CD4-positive, alpha-beta T cell (primary cell): ENCODE measurements at regions not wholly inside any gene's neighbourhood (a gene's known extent, or its start where the extent isn't known, plus 50 kb on each side); places are given as distances from the start of the nearest gene placed in this dataset.

Source experiments
- ATAC-seq: fragments of 200-7000 bp; cut with Tn5 transposase; one replicate; pipeline ENCODE4 v1.10.0; 2022; ENCODE audit warnings: mild to moderate bottlenecking; ENCODE audit not compliant: poor library complexity
- CTCF ChIA-PET: fragments of 350-600 bp; sonication (Branson Sonifier 250); formaldehyde crosslinking; loops from one replicate; lab custom pipeline; 2021; ENCODE audit warnings: antibody characterized with exemption, inconsistent platforms; lab: Charles Lee
- POLR2A ChIA-PET: fragments of 350-600 bp; sonication (Branson Sonifier 250); formaldehyde crosslinking; loops from one replicate; lab custom pipeline; 2021; ENCODE audit warnings: antibody characterized with exemption, inconsistent platforms; lab: Charles Lee
- DNase-seq, 14 experiments: peaks; one replicate each; pipeline ENCODE4 v3.0.0-alpha.2; 2013 to 2020; ENCODE audit warnings: mixed read lengths in 2 of 14
- H3K27ac ChIP-seq, 2 donors: one replicate each; pipeline versions ENCODE4 v1.5.1 to v1.7.0; 2013; ENCODE audit warnings: low read length in 2 of 2, low read depth in 1 of 2, mild to moderate bottlenecking in 1 of 2
- H3K27me3 ChIP-seq, 2 experiments: 1 replicate in 1 of 2; 2 replicates in 1 of 2; pipeline versions ENCODE4 v1.6.1 to v1.7.0; 2013; ENCODE audit warnings: low read length in 2 of 2, control low read depth in 1 of 2, mild to moderate bottlenecking in 1 of 2, moderate library complexity in 1 of 2; ENCODE audit not compliant: insufficient read depth in 2 of 2, control insufficient read depth in 1 of 2
- H3K36me3 ChIP-seq: one replicate; pipeline ENCODE4 v1.6.1; 2013; ENCODE audit warnings: low read length, control low read depth; ENCODE audit not compliant: insufficient read depth
- H3K4me1 ChIP-seq: one replicate; pipeline ENCODE4 v1.6.1; 2013; ENCODE audit warnings: low read length, control low read depth; ENCODE audit not compliant: insufficient read depth
- H3K4me3 ChIP-seq: one replicate; pipeline ENCODE4 v1.5.1; 2013; ENCODE audit warnings: mild to moderate bottlenecking, low read length, moderate library complexity
- H3K9me3 ChIP-seq, 2 experiments: 1 replicate in 1 of 2; 2 replicates in 1 of 2; pipeline versions ENCODE4 v1.6.1 to v1.7.0; 2013; ENCODE audit warnings: low read length in 2 of 2, mild to moderate bottlenecking in 2 of 2, control low read depth in 1 of 2, moderate library complexity in 1 of 2; ENCODE audit not compliant: control insufficient read depth in 1 of 2, insufficient read depth in 1 of 2
- H3K27ac Mint-ChIP-seq: one replicate; pipeline ENCODE4 v1.8.0; 2020; ENCODE audit warnings: mixed read lengths
- H3K27me3 Mint-ChIP-seq: one replicate; pipeline ENCODE4 v1.8.0; 2021; ENCODE audit warnings: mixed read lengths
- H3K36me3 Mint-ChIP-seq: one replicate; pipeline ENCODE4 v1.8.0; 2021; ENCODE audit warnings: low read depth, mixed read lengths
- H3K4me1 Mint-ChIP-seq: one replicate; pipeline ENCODE4 v1.8.0; 2021; ENCODE audit warnings: low read depth, mixed read lengths
- H3K4me3 Mint-ChIP-seq: one replicate; pipeline ENCODE4 v1.8.0; 2020; ENCODE audit warnings: mild to moderate bottlenecking, mixed read lengths
- H3K9me3 Mint-ChIP-seq: one replicate; pipeline ENCODE4 v1.8.0; 2020; ENCODE audit warnings: mixed read lengths
- intact Hi-C, 2 experiments: fragments of 100-400 bp; cut with DNase I in 1 of 2; cut with micrococcal nuclease in 1 of 2; formaldehyde crosslinking; loops; one replicate each; pipeline versions ENCODE4 v1.15.1 to v1.9.0; 2023 to 2025; cut with DNase I, micrococcal nuclease
- TF ChIP-seq, protein P1 (sequence below): fragments of 200-600 bp; IDR thresholded peaks from one replicate; pipeline ENCODE4 v1.8.0; 2022; ENCODE audit warnings: antibody characterized with exemption, mild to moderate bottlenecking

DNA sequence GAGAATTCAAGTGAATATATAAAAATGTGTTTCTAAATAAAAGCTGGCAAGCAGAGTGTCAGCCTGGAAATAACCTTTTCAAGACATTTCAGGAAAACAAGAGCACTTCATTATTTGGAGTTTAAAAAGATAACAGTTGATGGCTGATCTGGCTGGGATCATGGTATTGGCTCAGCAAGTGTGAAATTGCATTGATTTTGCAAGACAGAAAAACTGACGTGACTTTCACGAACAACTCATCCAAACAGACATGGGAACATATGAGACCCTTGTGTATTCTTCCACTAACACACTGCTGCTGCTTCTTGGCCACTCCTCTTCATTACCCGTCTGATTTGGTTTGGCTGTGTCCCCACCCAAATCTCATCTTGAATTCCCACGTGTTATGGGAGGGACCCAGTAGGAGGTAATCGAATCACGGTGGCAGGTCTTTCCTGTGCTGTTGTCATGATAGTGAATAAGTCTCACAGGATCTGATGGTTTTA lies 108.5 kb downstream of the RAB18 start:
- H3K9me3 Mint-ChIP-seq: no peaks in the 10 kb centered on the region
- H3K4me1 Mint-ChIP-seq: peaks cover 3% of the 10 kb centered on the region
- H3K27ac Mint-ChIP-seq: no peak overlapping the region
- peaks cover 7% of the 10 kb centered on the region for H3K27me3 Mint-ChIP-seq
- no peak for DNase-seq
- ChIA-PET POLR2A (no interaction called here), CTCF (no interaction called here)
- H3K4me3 Mint-ChIP-seq: no peak overlapping the region
- Histone ChIP-seq H3K9me3 (peaks cover 0 to 3% of the 10 kb centered on the region in 2 experiments), H3K4me1 (no peaks in the 10 kb centered on the region), H3K4me3 (no peak overlapping the region), H3K36me3 (no peaks in the 10 kb centered on the region), H3K27ac (no peak overlapping the region), H3K27me3 (no peaks in the 10 kb centered on the region)
- intact Hi-C loops: no loop called here
- ATAC-seq: no peak
- TF ChIP-seq, protein P1, sequence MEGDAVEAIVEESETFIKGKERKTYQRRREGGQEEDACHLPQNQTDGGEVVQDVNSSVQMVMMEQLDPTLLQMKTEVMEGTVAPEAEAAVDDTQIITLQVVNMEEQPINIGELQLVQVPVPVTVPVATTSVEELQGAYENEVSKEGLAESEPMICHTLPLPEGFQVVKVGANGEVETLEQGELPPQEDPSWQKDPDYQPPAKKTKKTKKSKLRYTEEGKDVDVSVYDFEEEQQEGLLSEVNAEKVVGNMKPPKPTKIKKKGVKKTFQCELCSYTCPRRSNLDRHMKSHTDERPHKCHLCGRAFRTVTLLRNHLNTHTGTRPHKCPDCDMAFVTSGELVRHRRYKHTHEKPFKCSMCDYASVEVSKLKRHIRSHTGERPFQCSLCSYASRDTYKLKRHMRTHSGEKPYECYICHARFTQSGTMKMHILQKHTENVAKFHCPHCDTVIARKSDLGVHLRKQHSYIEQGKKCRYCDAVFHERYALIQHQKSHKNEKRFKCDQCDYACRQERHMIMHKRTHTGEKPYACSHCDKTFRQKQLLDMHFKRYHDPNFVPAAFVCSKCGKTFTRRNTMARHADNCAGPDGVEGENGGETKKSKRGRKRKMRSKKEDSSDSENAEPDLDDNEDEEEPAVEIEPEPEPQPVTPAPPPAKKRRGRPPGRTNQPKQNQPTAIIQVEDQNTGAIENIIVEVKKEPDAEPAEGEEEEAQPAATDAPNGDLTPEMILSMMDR: no peak
- H3K36me3 Mint-ChIP-seq: no peaks in the 10 kb centered on the region

DNA sequence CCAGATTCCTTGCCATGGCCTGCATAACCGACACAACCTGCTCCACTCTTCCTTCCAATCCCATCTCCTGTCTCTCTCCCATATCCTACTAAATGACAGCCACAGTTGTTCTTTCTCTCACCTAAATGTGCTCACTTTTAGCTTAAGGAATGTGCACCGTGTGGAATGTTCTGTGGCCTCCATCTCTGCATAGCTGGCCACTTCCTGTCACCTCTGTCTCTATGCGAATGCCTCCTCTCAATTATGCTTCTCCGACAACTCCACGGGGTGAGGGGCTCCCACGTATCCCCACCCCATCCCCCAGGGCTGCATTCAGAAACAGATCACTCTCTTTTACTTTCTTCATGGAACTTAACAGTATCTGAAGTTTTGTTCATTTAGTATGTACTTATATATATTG lies 110.7 kb downstream of the RAB18 start:
- ChIA-PET POLR2A (no interaction called here), CTCF (interaction anchor here (0.6 kb wide), 1 partner anchor 71 kb away, joined by 3 read pairs; no protein-coding TSS in a partner anchor)
- H3K36me3 ChIP-seq: no peaks in the 10 kb centered on the region
- peaks cover 15% of the 10 kb centered on the region for H3K27me3 Mint-ChIP-seq
- H3K36me3 Mint-ChIP-seq: no peaks in the 10 kb centered on the region
- no peaks in the 10 kb centered on the region for H3K4me1 ChIP-seq
- H3K9me3 Mint-ChIP-seq: no peaks in the 10 kb centered on the region
- H3K4me3 Mint-ChIP-seq: no peak overlapping the region
- H3K4me1 Mint-ChIP-seq: no peaks in the 10 kb centered on the region
- DNase-seq (no peak), ATAC-seq (no peak)
- intact Hi-C loops: no loop called here
- TF ChIP-seq, protein P1: no peak
- H3K9me3 ChIP-seq: peaks cover 0 to 3% of the 10 kb centered on the region in 2 experiments
- no peak overlapping the region for H3K27ac Mint-ChIP-seq
- H3K27ac ChIP-seq: no peak overlapping the region
- H3K27me3 ChIP-seq: no peaks in the 10 kb centered on the region
- no peak overlapping the region for H3K4me3 ChIP-seq

DNA sequence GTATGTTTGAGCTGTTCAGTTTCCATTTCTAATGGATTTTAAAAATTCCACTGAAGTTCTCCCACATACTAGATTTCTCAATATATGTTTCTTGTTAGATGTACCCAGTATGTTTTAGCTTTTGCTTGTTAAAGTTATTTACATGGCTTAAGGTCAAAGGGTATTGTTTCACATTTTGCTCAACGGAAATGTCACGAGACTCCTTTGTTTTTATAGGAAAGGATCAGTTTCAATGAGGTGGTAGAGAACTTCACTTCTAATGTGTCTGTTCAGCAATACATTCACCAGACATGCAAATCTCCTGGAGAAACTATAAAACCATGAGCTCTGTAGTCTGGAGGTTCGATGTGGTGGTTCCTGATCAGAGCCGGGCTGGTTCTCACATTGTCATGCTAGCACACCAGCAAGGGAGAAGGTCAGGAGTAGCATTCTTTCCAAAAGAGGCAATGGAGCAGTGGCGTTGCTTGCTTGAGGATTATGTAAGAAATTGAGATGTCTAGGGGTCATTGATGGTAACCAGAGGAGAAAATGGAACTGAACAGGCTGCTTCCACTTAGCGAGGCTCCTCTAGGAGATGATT lies 114.0 kb downstream of the RAB18 start:
- peaks cover 15% of the 10 kb centered on the region for H3K27me3 Mint-ChIP-seq
- H3K36me3 ChIP-seq: no peaks in the 10 kb centered on the region
- TF ChIP-seq, protein P1: no peak
- H3K4me3 Mint-ChIP-seq: no peak overlapping the region
- ATAC-seq (no peak), DNase-seq (no peak)
- no peak overlapping the region for H3K27ac ChIP-seq
- no peaks in the 10 kb centered on the region for H3K27me3 ChIP-seq
- no peaks in the 10 kb centered on the region for H3K4me1 ChIP-seq
- H3K4me1 Mint-ChIP-seq: no peaks in the 10 kb centered on the region
- peaks cover 0 to 3% of the 10 kb centered on the region in 2 experiments for H3K9me3 ChIP-seq
- ChIA-PET CTCF (no interaction called here), POLR2A (no interaction called here)
- intact Hi-C loops: no loop called here
- H3K9me3 Mint-ChIP-seq: no peaks in the 10 kb centered on the region
- H3K36me3 Mint-ChIP-seq: no peaks in the 10 kb centered on the region
- no peak overlapping the region for H3K4me3 ChIP-seq
- H3K27ac Mint-ChIP-seq: no peak overlapping the region
